ENCODE measurements at regions not wholly inside any gene's neighbourhood (a gene's known extent, or its start where the extent isn't known, plus 50 kb on each side); places are given as distances from the start of the nearest gene placed in this dataset.

DNA sequence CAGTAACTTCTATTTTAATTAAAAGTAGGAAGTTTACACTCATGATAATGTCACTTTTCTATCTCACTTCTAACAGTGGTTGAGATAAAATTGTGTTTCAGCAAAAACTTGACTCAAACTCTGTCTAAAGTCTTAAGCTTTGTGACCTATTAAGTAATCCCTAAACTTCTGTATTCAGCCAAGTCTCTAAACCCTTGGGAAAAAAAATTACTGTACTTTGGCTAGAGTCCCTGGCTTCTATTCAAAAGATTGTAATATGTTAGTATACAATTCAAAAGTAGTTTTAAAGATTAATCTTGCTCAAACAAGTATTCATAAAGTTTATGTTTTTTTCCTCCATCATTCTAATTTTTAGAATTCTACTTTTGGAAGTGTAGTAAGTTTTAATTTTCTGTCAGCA is 1248.8 kb downstream of the UQCRFS1 start:
- Histone ChIP-seq H3K4me1 (no peaks in the 10 kb centered on the region), H3K9me3 (peaks cover 3% of the 10 kb centered on the region; the same call in 1 of the 3 replicates), H3K4me2 (no peak overlapping the region), H3K27ac (no peak overlapping the region), H3K4me3 (no peak overlapping the region)
- CTCF ChIA-PET: no interaction called here
- TF ChIP-seq MAFK (IDR thresholded peaks at IDR 0.05; ENCODE audit: partially characterized antibody) (no peak), RAD21 (conservative IDR thresholded peaks at IDR 0.05 in 1 of 2, IDR thresholded peaks at IDR 0.05 in 1 of 2) (no peak), KDM5A (IDR thresholded peaks at IDR 0.05) (no peak), CBX8 (IDR thresholded peaks at IDR 0.05) (no peak), TP53 (CRISPR knock-in tag; IDR thresholded peaks at IDR 0.05) (no peak), MYC (IDR thresholded peaks at IDR 0.05; ENCODE audit: borderline replicate concordance, low read length) (no peak), CEBPB (IDR thresholded peaks at IDR 0.05) (no peak), RFX5 (IDR thresholded peaks at IDR 0.05) (no peak), ESRRA (IDR thresholded peaks at IDR 0.05; ENCODE audit: borderline replicate concordance, low read length) (no peak)
- FAIRE-seq (no peak), ATAC-seq (no peak), DNase-seq (ENCODE audit: low read depth in 1 of 2, low spot score in 1 of 2) (no peak)
- POLR2A ChIA-PET: no interaction called here

GRCh38 chr19:27962264-27962663 is 1250.7 kb downstream of the UQCRFS1 start:
- FAIRE-seq (peak; percentile 93), DNase-seq (ENCODE audit: low read depth in 1 of 2, low spot score in 1 of 2) (no peak), ATAC-seq (no peak)
- peaks cover 3% of the 10 kb centered on the region; the same call in 1 of the 3 replicates for H3K9me3 ChIP-seq
- ChIA-PET CTCF (no interaction called here), POLR2A (no interaction called here)
- H3K27ac ChIP-seq: no peak overlapping the region
- WGBS (ENCODE audit: missing lambda C conversion rate): 26% methylated on average over 3 of the region's 3 CpGs
- TF ChIP-seq, protein P1, sequence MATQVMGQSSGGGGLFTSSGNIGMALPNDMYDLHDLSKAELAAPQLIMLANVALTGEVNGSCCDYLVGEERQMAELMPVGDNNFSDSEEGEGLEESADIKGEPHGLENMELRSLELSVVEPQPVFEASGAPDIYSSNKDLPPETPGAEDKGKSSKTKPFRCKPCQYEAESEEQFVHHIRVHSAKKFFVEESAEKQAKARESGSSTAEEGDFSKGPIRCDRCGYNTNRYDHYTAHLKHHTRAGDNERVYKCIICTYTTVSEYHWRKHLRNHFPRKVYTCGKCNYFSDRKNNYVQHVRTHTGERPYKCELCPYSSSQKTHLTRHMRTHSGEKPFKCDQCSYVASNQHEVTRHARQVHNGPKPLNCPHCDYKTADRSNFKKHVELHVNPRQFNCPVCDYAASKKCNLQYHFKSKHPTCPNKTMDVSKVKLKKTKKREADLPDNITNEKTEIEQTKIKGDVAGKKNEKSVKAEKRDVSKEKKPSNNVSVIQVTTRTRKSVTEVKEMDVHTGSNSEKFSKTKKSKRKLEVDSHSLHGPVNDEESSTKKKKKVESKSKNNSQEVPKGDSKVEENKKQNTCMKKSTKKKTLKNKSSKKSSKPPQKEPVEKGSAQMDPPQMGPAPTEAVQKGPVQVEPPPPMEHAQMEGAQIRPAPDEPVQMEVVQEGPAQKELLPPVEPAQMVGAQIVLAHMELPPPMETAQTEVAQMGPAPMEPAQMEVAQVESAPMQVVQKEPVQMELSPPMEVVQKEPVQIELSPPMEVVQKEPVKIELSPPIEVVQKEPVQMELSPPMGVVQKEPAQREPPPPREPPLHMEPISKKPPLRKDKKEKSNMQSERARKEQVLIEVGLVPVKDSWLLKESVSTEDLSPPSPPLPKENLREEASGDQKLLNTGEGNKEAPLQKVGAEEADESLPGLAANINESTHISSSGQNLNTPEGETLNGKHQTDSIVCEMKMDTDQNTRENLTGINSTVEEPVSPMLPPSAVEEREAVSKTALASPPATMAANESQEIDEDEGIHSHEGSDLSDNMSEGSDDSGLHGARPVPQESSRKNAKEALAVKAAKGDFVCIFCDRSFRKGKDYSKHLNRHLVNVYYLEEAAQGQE (IDR thresholded peaks at IDR 0.05): no peak
- TF ChIP-seq ZSCAN20 (CRISPR knock-in tag; IDR thresholded peaks at IDR 0.05): no peak
- no peak for TF ChIP-seq POLR2AphosphoS2 (conservative IDR thresholded peaks at IDR 0.05; ENCODE audit: low read length)
- TF ChIP-seq TFCP2L1 (CRISPR knock-in tag; IDR thresholded peaks at IDR 0.05): no peak
- no peak for TF ChIP-seq PHF8 (IDR thresholded peaks at IDR 0.05; ENCODE audit: borderline replicate concordance, low read depth)
- TF ChIP-seq ZFP36 (IDR thresholded peaks at IDR 0.05; ENCODE audit: borderline replicate concordance, partially characterized antibody): no peak
- TF ChIP-seq CBX2 (IDR thresholded peaks at IDR 0.05; ENCODE audit: borderline replicate concordance, low read depth): no peak
- no peak for TF ChIP-seq EP300 (IDR thresholded peaks at IDR 0.05)
- TF ChIP-seq HEYL (CRISPR knock-in tag; IDR thresholded peaks at IDR 0.05): no peak
- no peak for TF ChIP-seq GATA3 (IDR thresholded peaks at IDR 0.05; ENCODE audit: borderline replicate concordance)
- no peak for TF ChIP-seq SMC3 (IDR thresholded peaks at IDR 0.05)
- TF ChIP-seq CHD4 (IDR thresholded peaks at IDR 0.05; ENCODE audit: borderline replicate concordance): no peak
- no peak for TF ChIP-seq HOXB13 (CRISPR knock-in tag; IDR thresholded peaks at IDR 0.05; ENCODE audit: low read depth)
- TF ChIP-seq HOXB5 (CRISPR knock-in tag; IDR thresholded peaks at IDR 0.05): no peak
- no peak overlapping the region for H3K4me3 ChIP-seq
- no peaks in the 10 kb centered on the region for H3K4me1 ChIP-seq
- no peak overlapping the region for H3K4me2 ChIP-seq

All from A549 (cell line).